ENCODE measurements at regions not wholly inside any gene's neighbourhood (a gene's known extent, or its start where the extent isn't known, plus 50 kb on each side); places are given as distances from the start of the nearest gene placed in this dataset.

- no peaks in the 10 kb centered on the region for H3K9me3 Mint-ChIP-seq
These were observed 182.6 kb downstream of the C16orf95 start for GRCh38 chr16:87134628-87134995.

DNA sequence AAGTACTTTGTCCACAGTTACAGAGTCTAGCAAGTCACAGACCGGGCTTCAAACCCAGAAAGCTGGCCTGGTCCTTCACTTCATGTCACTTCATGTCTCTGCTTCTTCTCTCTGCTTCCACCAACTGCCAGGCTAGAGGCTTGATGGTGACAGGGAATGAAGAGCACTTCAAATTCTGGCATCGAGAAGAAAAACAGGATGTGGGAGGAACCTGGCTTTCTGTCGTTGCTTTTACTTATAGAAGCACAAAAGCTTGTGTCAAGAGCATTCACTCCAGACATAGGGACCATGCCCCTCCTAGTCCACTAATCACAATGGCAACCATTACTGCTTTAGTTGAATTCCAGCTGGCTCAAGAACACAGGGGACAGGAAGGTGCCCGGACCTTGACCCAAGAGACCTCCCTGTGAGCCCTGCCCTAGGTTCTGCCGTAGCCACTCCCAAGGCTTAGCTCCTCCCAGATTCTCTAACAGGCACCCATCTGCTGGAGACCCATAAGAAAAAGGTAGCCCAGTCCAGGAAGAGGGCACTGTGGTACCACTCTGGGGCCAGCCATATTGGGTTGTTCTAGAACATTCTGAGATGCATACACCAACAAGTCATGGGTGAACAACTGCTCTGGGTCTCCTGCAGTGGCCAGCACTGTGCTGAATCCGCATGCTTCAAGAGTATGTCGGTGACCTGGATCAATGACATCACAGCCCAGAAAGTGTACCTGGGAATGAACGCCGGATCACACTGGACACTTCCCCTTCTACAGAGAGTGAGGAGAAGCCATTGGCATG, 181.8 kb downstream of the C16orf95 start:
- Mint-ChIP-seq H3K27me3 (no peaks in the 10 kb centered on the region), H3K9me3 (no peaks in the 10 kb centered on the region), H3K4me1 (no peaks in the 10 kb centered on the region), H3K36me3 (ENCODE audit: insufficient read depth) (peaks cover 1% of the 10 kb centered on the region), H3K4me3 (no peak overlapping the region), H3K27ac (ENCODE audit: low read depth) (no peak overlapping the region)
- DNase-seq (ENCODE audit: low spot score in 2 of 2) (no peak), ATAC-seq (replicated peaks; ENCODE audit: extremely low read depth, poor library complexity, severe bottlenecking) (no peak)

More at GRCh38 chr16:87134628-87134995, 182.6 kb downstream of the C16orf95 start:
- Mint-ChIP-seq H3K4me3 (no peak overlapping the region), H3K36me3 (ENCODE audit: insufficient read depth) (no peaks in the 10 kb centered on the region), H3K27me3 (no peaks in the 10 kb centered on the region), H3K4me1 (no peaks in the 10 kb centered on the region), H3K27ac (ENCODE audit: low read depth) (no peak overlapping the region)
- ATAC-seq (replicated peaks; ENCODE audit: extremely low read depth, poor library complexity, severe bottlenecking) (no peak), DNase-seq (ENCODE audit: low spot score in 2 of 2) (no peak)

GRCh38 chr16:87138316-87138715, 178.9 kb downstream of the C16orf95 start:
- Mint-ChIP-seq H3K9me3 (no peaks in the 10 kb centered on the region), H3K27ac (ENCODE audit: low read depth) (no peak overlapping the region), H3K4me3 (no peak overlapping the region), H3K4me1 (no peaks in the 10 kb centered on the region), H3K27me3 (no peaks in the 10 kb centered on the region), H3K36me3 (ENCODE audit: insufficient read depth) (peaks cover 1% of the 10 kb centered on the region)
- no peak for DNase-seq (ENCODE audit: low spot score in 2 of 2)
- no peak for ATAC-seq (replicated peaks; ENCODE audit: extremely low read depth, poor library complexity, severe bottlenecking)

DNA sequence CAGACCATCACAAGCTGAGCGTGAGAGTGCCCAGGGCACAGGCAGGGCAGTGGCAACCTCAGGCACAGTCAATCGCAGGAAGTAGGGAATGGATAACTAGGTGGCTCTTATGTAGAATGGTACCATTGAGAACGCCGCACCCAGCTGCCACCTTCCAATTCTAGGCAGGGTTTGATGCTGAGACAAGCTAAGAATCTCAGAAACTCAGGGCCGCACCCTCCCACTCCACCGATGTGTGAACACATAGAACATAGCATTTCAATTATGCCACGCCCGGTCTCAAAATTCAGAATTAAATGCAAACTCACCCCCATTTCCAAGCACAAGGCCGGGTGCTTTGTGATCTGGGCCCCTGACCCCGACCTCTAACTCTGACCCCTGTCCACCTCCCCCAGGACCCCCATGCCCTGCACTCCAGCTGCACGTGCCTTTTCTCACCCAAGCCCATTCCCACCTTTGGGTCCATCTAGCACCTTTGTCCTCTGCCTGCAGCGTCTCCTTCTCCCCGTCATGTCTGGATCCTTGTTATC, 178.4 kb downstream of the C16orf95 start:
- H3K9me3 Mint-ChIP-seq: no peaks in the 10 kb centered on the region
- no peak overlapping the region for H3K4me3 Mint-ChIP-seq
- DNase-seq (ENCODE audit: low spot score in 2 of 2) (no peak), ATAC-seq (replicated peaks; ENCODE audit: extremely low read depth, poor library complexity, severe bottlenecking) (no peak)
- peaks cover 1% of the 10 kb centered on the region for H3K36me3 Mint-ChIP-seq (ENCODE audit: insufficient read depth)
- H3K27ac Mint-ChIP-seq (ENCODE audit: low read depth): no peak overlapping the region
- H3K27me3 Mint-ChIP-seq: no peaks in the 10 kb centered on the region
- no peaks in the 10 kb centered on the region for H3K4me1 Mint-ChIP-seq

DNA sequence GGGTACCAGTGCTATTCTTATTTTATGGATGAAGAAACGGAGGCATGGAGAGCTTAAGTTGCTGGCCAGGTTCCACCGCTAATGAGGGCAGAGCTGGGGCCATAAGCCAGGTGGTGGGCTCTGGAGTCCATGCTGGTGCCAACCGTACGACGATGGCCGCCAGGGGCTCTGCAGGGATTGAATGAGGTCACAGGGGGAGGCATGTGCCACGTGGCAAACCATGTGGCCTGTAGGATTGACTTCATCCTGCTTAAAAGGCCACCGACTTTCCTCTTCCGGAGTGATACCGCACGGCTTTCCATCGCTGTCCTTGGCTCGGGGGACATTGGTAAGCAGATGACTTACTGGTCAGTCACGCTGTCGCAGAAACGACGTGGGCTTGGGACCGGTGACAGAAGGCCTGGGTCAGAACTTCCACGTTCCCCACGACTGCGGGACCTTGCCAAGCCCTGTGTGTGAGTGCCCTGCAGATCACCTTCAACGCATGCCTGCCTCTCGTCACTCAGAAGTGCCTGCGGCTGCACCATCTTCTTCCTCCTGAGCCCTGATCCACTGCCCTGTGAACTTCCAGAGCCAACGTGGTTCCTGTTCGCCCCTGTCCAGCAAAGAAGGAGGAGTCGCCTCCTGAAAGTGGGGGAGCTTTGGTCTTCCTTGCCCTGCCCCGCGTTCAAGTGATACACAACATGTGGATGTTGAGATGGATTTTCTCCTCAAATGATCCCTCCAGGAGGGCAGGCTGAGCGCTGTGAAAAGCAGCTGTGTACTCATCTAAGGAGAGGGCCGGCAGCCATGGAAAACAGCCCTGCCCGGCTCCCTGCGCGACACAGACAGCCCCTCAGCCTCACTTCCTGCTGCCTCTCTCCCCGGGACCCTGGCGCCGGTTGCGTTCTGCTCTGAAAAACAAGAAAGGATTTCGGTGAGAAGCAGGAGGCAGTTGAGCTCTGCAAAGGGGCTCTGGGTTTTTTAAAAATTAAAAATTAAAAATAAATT, 176.7 kb downstream of the C16orf95 start:
- H3K4me1 Mint-ChIP-seq: peaks cover 4% of the 10 kb centered on the region
- no peaks in the 10 kb centered on the region for H3K27me3 Mint-ChIP-seq
- no peak for ATAC-seq (replicated peaks; ENCODE audit: extremely low read depth, poor library complexity, severe bottlenecking)
- no peak for DNase-seq (ENCODE audit: low spot score in 2 of 2)
- H3K27ac Mint-ChIP-seq (ENCODE audit: low read depth): no peak overlapping the region
- no peak overlapping the region for H3K4me3 Mint-ChIP-seq
- H3K9me3 Mint-ChIP-seq: no peaks in the 10 kb centered on the region
- H3K36me3 Mint-ChIP-seq (ENCODE audit: insufficient read depth): peaks cover 1% of the 10 kb centered on the region

GRCh38 chr16:87141402-87141801, 175.8 kb downstream of the C16orf95 start:
- H3K4me1 Mint-ChIP-seq: peaks cover 4% of the 10 kb centered on the region
- no peaks in the 10 kb centered on the region for H3K9me3 Mint-ChIP-seq
- H3K36me3 Mint-ChIP-seq (ENCODE audit: insufficient read depth): peaks cover 1% of the 10 kb centered on the region
- H3K27ac Mint-ChIP-seq (ENCODE audit: low read depth): no peak overlapping the region
- no peak for DNase-seq (ENCODE audit: low spot score in 2 of 2)
- no peaks in the 10 kb centered on the region for H3K27me3 Mint-ChIP-seq
- no peak overlapping the region for H3K4me3 Mint-ChIP-seq
- ATAC-seq (replicated peaks; ENCODE audit: extremely low read depth, poor library complexity, severe bottlenecking): no peak

- DNase-seq (ENCODE audit: low spot score in 2 of 2) (no peak), ATAC-seq (replicated peaks; ENCODE audit: extremely low read depth, poor library complexity, severe bottlenecking) (no peak)
- Mint-ChIP-seq H3K9me3 (peaks cover 4% of the 10 kb centered on the region), H3K27me3 (no peaks in the 10 kb centered on the region), H3K27ac (ENCODE audit: low read depth) (no peak overlapping the region), H3K36me3 (ENCODE audit: insufficient read depth) (peaks cover 1% of the 10 kb centered on the region), H3K4me1 (peaks cover 4% of the 10 kb centered on the region), H3K4me3 (no peak overlapping the region)
These were observed 173.5 kb downstream of the C16orf95 start for GRCh38 chr16:87143661-87144121.

DNA sequence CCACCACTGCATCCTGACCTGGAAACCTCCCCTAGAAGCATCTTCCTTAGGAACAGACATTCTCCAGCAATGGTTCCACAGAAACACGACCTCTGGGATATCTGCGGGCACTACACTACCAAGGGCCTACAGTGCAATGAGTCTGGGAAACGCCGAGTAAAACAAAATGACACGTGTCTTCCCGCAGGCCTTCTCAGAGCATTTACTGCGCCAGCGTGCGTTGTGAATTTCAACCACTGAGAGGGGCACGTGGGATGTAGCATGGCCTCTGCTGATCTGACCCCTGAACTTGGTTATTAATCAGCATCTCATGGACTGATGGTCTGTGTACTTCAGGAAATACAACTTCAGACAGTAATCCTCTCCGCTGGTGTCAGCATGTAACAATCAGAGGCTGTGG, 173.0 kb downstream of the C16orf95 start:
- Mint-ChIP-seq H3K9me3 (peaks cover 9% of the 10 kb centered on the region), H3K4me3 (no peak overlapping the region), H3K36me3 (ENCODE audit: insufficient read depth) (peaks cover 1% of the 10 kb centered on the region), H3K27ac (ENCODE audit: low read depth) (no peak overlapping the region), H3K27me3 (no peaks in the 10 kb centered on the region), H3K4me1 (peaks cover 4% of the 10 kb centered on the region)
- ATAC-seq (replicated peaks; ENCODE audit: extremely low read depth, poor library complexity, severe bottlenecking) (no peak), DNase-seq (ENCODE audit: low spot score in 2 of 2) (no peak)

DNA sequence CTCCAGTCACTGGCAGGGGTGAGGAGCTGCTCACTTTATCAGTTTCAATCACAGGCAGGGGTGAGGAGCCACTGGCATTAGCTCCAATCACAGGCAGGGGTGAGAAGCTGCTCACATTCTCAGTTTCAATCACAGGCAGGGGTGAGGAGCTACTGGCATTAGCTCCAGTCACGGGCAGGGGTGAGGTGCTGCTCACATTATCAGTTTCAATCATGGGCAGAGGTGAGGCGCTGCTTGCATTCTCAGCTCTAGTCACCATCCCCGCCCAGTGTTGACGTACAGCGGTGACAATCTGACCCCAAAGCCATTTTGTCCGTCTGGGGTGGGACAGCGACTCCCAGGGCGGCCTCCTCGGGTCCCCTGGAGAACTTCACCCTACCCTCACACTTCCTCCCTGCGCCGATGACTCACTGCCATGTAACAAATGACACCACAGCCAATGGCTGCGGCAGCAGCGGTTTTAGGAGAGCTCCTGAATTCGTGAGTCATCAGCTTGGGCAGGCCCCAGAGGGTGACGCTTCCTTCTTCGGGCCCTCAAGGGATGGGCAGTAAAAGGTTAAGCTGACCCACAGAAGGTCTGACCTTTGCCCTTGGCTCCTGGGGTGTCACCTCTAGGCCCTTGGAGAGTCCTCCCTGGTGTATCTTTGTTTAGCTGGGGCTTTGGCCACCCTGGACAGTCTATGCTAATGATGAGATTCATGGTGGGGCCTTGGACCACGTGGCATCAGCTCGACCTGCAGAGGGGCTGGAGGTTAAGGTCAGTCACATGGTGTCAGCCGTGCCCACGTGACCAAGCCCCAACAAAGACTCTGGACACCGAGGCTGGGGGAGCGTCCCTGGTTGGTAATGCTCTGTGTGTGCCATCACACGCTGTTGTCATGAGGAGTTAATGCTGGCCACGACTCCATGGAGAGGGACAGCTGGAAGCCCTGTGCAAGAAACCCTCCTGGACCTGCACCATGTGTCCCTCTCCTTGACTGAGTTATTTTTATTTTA, 171.7 kb downstream of the C16orf95 start:
- peaks cover 4% of the 10 kb centered on the region for H3K4me1 Mint-ChIP-seq
- no peak overlapping the region for H3K27ac Mint-ChIP-seq (ENCODE audit: low read depth)
- H3K27me3 Mint-ChIP-seq: no peaks in the 10 kb centered on the region
- no peak for ATAC-seq (replicated peaks; ENCODE audit: extremely low read depth, poor library complexity, severe bottlenecking)
- no peaks in the 10 kb centered on the region for H3K36me3 Mint-ChIP-seq (ENCODE audit: insufficient read depth)
- H3K9me3 Mint-ChIP-seq: peaks cover 9% of the 10 kb centered on the region
- no peak for DNase-seq (ENCODE audit: low spot score in 2 of 2)
- H3K4me3 Mint-ChIP-seq: no peak overlapping the region

DNA sequence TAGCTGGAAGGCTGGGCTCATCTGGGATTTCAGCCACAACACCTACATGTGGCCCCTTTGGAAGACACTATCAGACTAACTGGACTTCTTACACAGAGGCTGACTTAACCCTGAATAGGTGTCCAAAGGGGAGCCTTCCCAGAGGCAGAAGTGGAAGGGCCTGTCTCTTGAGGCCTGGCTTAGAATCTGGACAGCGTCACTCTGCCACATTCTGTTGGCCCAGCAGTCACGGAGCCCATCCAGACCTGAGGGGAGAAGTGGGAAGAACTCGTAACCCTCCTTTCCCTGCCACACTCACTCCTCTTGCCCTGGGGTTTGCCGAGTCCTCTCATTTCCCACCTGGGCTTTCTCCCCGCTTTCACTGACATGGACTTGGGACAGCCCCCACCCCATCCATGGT, 170.5 kb downstream of the C16orf95 start:
- no peaks in the 10 kb centered on the region for H3K27me3 Mint-ChIP-seq
- ATAC-seq (replicated peaks; ENCODE audit: extremely low read depth, poor library complexity, severe bottlenecking): no peak

DNA sequence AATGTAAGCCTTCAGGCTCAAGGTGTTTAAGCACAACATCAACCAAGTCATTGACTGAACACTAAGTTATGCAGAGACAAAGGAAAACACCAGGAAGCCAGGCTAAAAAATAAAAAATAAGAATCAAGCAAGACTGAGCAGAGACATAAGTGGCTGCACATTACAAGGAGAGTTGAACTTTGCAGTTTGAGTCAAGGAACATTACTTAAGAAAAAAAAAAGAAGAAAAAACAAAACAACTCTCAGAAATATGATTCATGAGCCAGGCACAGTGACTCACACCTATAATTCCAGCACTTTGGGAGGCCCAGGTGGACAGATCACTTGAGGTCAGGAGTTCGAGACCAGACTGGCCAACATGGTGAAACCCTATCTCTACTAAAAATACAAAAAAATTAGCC, 168.1 kb downstream of the C16orf95 start:
- Mint-ChIP-seq H3K4me1 (peaks cover 4% of the 10 kb centered on the region), H3K4me3 (no peak overlapping the region), H3K9me3 (peaks cover 9% of the 10 kb centered on the region), H3K27me3 (no peaks in the 10 kb centered on the region), H3K27ac (ENCODE audit: low read depth) (no peak overlapping the region), H3K36me3 (ENCODE audit: insufficient read depth) (no peaks in the 10 kb centered on the region)
- no peak for ATAC-seq (replicated peaks; ENCODE audit: extremely low read depth, poor library complexity, severe bottlenecking)
- no peak for DNase-seq (ENCODE audit: low spot score in 2 of 2)

More for the DNA sequence above, 170.5 kb downstream of the C16orf95 start:
- Mint-ChIP-seq H3K4me1 (peaks cover 4% of the 10 kb centered on the region), H3K9me3 (peaks cover 9% of the 10 kb centered on the region), H3K4me3 (no peak overlapping the region), H3K27ac (ENCODE audit: low read depth) (no peak overlapping the region), H3K36me3 (ENCODE audit: insufficient read depth) (no peaks in the 10 kb centered on the region)
- no peak for DNase-seq (ENCODE audit: low spot score in 2 of 2)

DNA sequence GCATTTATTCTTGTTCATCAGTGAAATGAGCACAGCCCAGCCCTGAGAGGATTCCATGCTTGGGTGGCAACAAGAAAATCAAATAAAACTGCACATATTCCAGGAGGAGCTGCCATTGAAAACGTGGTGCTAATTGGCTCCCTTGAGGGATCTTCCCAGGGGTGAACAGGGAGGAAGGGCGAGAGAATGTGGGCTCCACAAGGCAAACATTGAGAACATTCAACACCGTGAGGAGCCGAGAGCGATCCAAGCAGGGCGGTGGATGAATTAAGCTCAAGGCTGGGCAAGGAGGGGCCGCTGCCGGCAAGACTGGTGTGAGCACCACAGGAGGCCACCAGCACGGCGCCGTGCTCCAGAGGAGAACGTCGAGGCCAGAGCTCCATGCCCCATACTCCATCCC, 166.9 kb downstream of the C16orf95 start:
- H3K27me3 Mint-ChIP-seq: peaks cover 3% of the 10 kb centered on the region
- H3K4me3 Mint-ChIP-seq: no peak overlapping the region
- peaks cover 9% of the 10 kb centered on the region for H3K9me3 Mint-ChIP-seq

More for the DNA sequence above, 166.9 kb downstream of the C16orf95 start:
- Mint-ChIP-seq H3K36me3 (ENCODE audit: insufficient read depth) (no peaks in the 10 kb centered on the region), H3K27ac (ENCODE audit: low read depth) (no peak overlapping the region), H3K4me1 (no peaks in the 10 kb centered on the region)
- DNase-seq (ENCODE audit: low spot score in 2 of 2) (no peak), ATAC-seq (replicated peaks; ENCODE audit: extremely low read depth, poor library complexity, severe bottlenecking) (no peak)
